GM18861 (cell line): ENCODE measurements at regions not wholly inside any gene's neighbourhood (a gene's known extent, or its start where the extent isn't known, plus 50 kb on each side); places are given as distances from the start of the nearest gene placed in this dataset.
"Not testable (repeated sequence)": the region's sequence is repeated elsewhere in the genome, so short reads cannot be mapped to it uniquely, and the experiment has no call there.

Source experiments
- ATAC-seq: cut with Tn5 transposase; IDR thresholded peaks from one replicate; pipeline ENCODE4 v1.9.1; 2021; ENCODE audit not compliant: unreplicated experiment

GRCh38 chr5:86129009-86129408, 488.7 kb upstream of the COX7C start:
- ATAC-seq, result no peak

DNA sequence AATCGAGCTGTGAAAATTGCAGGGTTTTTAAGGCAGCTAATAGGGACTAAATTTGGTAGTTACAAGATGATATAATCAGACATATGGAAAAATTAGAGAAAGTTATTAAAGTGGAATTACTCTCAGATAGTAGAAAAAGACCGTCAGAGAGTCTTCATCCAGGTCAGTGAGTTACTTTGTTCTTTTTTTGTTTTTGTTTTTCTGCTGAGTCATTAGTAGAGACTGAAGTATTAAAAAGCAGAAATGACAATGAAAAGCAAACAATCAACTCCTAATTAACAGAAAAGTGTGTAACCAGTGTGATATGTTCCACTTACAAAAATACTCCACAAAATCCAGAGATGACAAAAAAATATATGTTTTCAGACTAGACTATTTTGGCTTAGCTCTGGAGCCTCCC, 480.4 kb upstream of the COX7C start:
- no peak for ATAC-seq

DNA sequence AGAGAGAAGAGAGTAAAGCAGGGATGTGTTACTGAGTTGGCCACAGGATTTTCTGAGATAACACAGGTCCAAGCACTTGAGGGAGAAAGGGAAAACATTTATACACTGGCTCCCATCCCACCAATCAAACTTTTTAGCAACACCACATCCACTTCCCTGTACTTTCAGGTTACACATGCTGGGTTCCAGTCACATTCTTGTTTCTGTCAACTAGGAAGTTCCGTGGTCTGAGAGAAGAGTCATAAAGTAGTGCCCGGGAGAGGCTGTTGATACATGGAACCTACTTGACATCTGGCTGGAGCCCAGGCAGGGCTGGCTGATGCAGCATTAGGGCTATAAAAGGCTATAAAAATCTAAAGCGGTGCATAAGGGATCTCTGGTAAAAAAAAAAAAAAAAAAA, 473.9 kb upstream of the COX7C start:
- no peak for ATAC-seq

- no peak for ATAC-seq
Observed at GRCh38 chr5:86152988-86153560, 464.7 kb upstream of the COX7C start.

GRCh38 chr5:86155796-86156195, 461.9 kb upstream of the COX7C start:
- ATAC-seq, result no peak

GRCh38 chr5:86170194-86170593, 447.5 kb upstream of the COX7C start:
- no peak for ATAC-seq

- ATAC-seq, result peak; percentile 86
Observed at GRCh38 chr5:86175224-86175623, 442.5 kb upstream of the COX7C start.

- no peak for ATAC-seq
Observed at GRCh38 chr5:86199287-86199686, 418.5 kb upstream of the COX7C start.

DNA sequence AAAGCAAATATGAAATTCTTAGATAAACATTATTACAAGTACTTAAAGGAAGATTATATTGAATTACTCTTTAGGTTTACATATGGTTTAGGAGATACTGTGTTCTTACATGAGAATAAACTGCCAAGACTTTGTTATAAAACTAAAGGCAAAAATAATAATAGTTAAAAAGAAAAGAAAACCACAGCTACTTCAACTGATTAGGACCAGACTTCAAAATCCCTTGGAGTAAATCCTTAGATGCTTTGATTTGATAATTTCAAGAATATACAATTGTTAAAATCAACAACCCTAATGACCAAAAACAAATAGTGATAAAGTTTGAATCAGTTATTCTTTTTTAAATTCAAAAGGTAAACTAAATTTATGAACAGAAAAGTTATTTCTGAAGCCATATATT, 389.6 kb upstream of the COX7C start:
- ATAC-seq, result no peak

GRCh38 chr5:86232246-86232645, 385.5 kb upstream of the COX7C start:
- no peak for ATAC-seq

GRCh38 chr5:86244153-86244552, 373.6 kb upstream of the COX7C start:
- ATAC-seq, result no peak

GRCh38 chr5:86257871-86258270, 359.9 kb upstream of the COX7C start:
- no peak for ATAC-seq

- not testable (repeated sequence) for ATAC-seq
Observed at GRCh38 chr5:86284400-86285190, 333.1 kb upstream of the COX7C start.

DNA sequence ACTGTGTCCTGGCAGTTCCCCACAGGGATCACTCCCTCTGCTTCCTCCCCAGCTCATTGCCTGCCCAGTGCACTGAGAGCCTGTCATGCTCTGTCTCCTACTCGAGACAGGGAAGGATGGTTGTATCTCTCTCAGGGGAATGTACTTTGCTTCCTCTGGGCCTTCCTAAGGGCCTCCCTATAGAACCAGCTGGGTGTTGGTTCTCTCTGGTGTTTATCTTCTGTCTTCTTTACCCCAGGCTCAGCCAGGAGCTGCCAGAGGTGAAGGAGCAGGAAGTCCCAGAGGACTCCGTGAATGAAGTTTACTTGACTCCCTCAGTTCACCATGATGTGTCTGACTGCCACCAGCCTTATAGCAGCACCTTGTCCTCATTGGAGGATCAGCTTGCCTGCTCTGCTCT, 330.3 kb upstream of the COX7C start:
- not testable (repeated sequence) for ATAC-seq

DNA sequence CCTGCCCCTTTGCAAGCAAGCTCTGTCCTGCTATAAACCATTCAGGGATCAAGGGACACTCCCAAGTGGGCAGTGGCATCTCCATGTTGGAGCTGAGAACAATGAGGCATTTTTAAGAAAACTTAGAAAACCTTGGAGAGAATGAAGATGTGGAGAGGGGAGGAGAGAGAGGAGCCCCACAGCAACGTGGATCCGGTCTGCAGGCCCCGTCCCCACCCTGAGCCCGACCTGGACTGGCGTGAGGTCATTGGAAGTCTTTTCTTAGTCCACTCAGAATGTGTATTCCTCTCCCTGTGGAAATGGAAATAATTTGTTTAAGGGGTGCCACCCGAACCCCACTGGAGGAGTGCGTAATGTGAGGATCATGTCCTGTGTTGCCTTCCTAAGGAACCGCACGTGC, 328.0 kb upstream of the COX7C start:
- ATAC-seq, result not testable (repeated sequence)

- ATAC-seq, result not testable (repeated sequence)
Observed at GRCh38 chr5:86292811-86293210, 324.9 kb upstream of the COX7C start.

DNA sequence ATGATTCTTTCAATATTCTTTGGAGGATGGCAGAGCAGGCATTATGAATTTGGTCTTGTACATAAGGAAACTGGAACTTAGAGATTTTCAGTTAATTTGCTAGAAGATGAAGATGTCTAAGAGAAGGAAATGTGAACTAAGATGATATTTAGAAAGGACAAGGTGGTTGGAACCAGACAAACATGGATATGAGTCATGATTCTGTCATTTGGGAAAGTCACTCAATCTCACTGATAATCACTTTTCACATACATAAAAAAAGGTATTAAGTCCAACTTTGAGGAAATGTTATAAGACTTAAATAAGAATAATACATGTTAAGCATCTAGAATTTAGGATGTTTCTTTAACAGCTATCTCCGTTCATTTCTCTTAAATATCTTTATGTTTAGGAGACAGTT, 315.1 kb upstream of the COX7C start:
- ATAC-seq, result not testable (repeated sequence)

GRCh38 chr5:86305050-86305449, 312.7 kb upstream of the COX7C start:
- peak; percentile 85 for ATAC-seq

- no peak for ATAC-seq
Observed at GRCh38 chr5:86314951-86315350, 302.8 kb upstream of the COX7C start.

DNA sequence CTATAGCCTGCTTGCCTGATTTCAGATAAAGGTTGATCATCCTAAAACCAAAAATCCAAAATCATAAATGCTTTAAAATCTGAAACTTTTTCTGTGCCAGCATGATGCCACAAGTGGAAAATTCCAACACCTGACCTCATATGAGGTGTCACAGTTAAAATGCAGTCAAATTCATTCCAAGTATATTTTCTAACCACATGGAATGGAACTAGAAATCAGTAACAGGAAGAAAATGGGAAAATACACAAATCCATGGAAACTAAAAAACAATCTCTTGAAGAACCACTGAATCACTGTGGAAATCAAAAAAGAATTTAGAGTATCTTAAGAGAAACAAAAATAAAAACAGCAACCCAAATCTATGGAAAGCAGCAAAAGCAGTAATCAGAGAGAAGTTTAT, 297.5 kb upstream of the COX7C start:
- no peak for ATAC-seq

GRCh38 chr5:86329318-86329717, 288.4 kb upstream of the COX7C start:
- ATAC-seq, result no peak

GRCh38 chr5:86330736-86331135, 287.0 kb upstream of the COX7C start:
- ATAC-seq, result no peak

GRCh38 chr5:86332851-86333250, 284.9 kb upstream of the COX7C start:
- ATAC-seq, result no peak
